MM.1S (cell line): ENCODE measurements at regions not wholly inside any gene's neighbourhood (a gene's known extent, or its start where the extent isn't known, plus 50 kb on each side); places are given as distances from the start of the nearest gene placed in this dataset.
"Not testable (repeated sequence)": the region's sequence is repeated elsewhere in the genome, so short reads cannot be mapped to it uniquely, and the experiment has no call there.

ENCODE experiments used
- DNase-seq: peaks from one replicate; pipeline ENCODE4 v3.0.0-alpha.2; 2015
- H2AFZ ChIP-seq: fragments of 300-600 bp; sonication (generic); 2 replicates; pipeline ENCODE4 v1.6.0; 2016; ENCODE audit warnings: antibody characterized with exemption, low read length
- H3F3A ChIP-seq: fragments of 300-600 bp; sonication (generic); 2 replicates; pipeline ENCODE4 v1.6.1; 2016; ENCODE audit warnings: mild to moderate bottlenecking, antibody characterized with exemption, low read length, moderate library complexity, mixed read lengths; ENCODE audit not compliant: insufficient read depth
- H3K27ac ChIP-seq: fragments of 300-600 bp; sonication (generic); 2 replicates; pipeline ENCODE4 v1.5.1; 2016; ENCODE audit warnings: mild to moderate bottlenecking, low read length
- H3K27me3 ChIP-seq: fragments of 300-600 bp; sonication (generic); replicated peaks from 2 replicates; pipeline ENCODE4 v1.6.0; 2016; ENCODE audit warnings: low read length; ENCODE audit not compliant: insufficient read depth
- H3K36me3 ChIP-seq: fragments of 300-600 bp; sonication (generic); replicated peaks from 2 replicates; pipeline ENCODE4 v1.6.1; 2016; ENCODE audit warnings: mild to moderate bottlenecking, low read length, mixed read lengths; ENCODE audit not compliant: insufficient read depth
- H3K4me1 ChIP-seq: fragments of 300-600 bp; sonication (generic); 2 replicates; pipeline ENCODE4 v1.6.1; 2016; ENCODE audit warnings: low read length, mixed read lengths
- H3K4me2 ChIP-seq: fragments of 300-600 bp; sonication (generic); 2 replicates; pipeline ENCODE4 v1.6.0; 2016; ENCODE audit warnings: low read depth, low read length
- H3K4me3 ChIP-seq: fragments of 300-600 bp; sonication (generic); 2 replicates; pipeline ENCODE4 v1.5.1; 2016; ENCODE audit warnings: low read length, mixed read lengths
- H3K79me2 ChIP-seq: fragments of 300-600 bp; sonication (generic); 2 replicates; pipeline ENCODE4 v1.6.1; 2016; ENCODE audit warnings: mixed run types, low read length, mixed read lengths
- H3K9ac ChIP-seq: fragments of 300-600 bp; sonication (generic); 2 replicates; pipeline ENCODE4 v1.6.1; 2016; ENCODE audit warnings: low read length, mixed read lengths
- H3K9me2 ChIP-seq: fragments of 300-600 bp; sonication (generic); replicated peaks from 2 replicates; pipeline ENCODE4 v1.6.1; 2016; ENCODE audit warnings: mild to moderate bottlenecking, low read length, mixed read lengths; ENCODE audit not compliant: insufficient read depth
- H3K9me3 ChIP-seq: fragments of 300-600 bp; sonication (generic); replicated peaks from 2 replicates; pipeline ENCODE4 v1.6.1; 2016; ENCODE audit warnings: mild to moderate bottlenecking, low read length, mixed read lengths; ENCODE audit not compliant: insufficient read depth
- H4K20me1 ChIP-seq: fragments of 300-600 bp; sonication (generic); 2 replicates; pipeline ENCODE4 v1.6.1; 2016; ENCODE audit warnings: mild to moderate bottlenecking, low read length, moderate library complexity, mixed read lengths; ENCODE audit not compliant: insufficient read depth
- EZH2 ChIP-seq: fragments of 300-600 bp; sonication (generic); optimal IDR thresholded peaks from 2 replicates; pipeline ENCODE3; 2017; ENCODE audit warnings: low read depth, mild to moderate bottlenecking, antibody characterized with exemption, low read length, mixed read lengths
- EZH2phosphoT487 ChIP-seq: fragments of 300-600 bp; sonication (generic); IDR thresholded peaks from 2 replicates; pipeline ENCODE4 v1.6.1; 2018; ENCODE audit warnings: antibody characterized with exemption, low read length
- TF ChIP-seq, protein P1 (sequence below): fragments of 300-600 bp; sonication (generic); IDR thresholded peaks from 2 replicates; pipeline ENCODE4 v1.5.1; 2016; ENCODE audit warnings: antibody characterized with exemption, low read length, mixed read lengths

DNA sequence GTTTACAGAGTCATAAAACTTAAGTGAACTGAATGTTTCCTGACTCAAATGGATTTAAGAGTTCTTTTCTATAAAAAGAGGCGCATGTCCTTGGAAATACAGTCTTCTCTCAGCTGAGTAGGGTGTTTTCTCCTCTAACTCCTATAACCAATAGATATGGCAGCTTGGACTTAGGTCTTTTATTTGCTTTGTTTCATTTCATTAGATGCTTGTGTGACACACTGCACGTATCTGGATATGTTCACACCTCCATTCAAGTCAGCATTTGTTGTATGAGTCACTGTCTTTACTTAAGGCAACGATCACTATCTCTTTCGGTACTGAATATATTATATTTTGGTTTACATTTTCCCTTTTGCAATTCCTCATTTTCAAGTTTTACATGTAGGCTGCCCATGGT, 136.6 kb downstream of the ARSF start:
- Histone ChIP-seq H2AFZ (no peak overlapping the region), H3K4me2 (no peak overlapping the region), H3K9me3 (no peaks in the 10 kb centered on the region), H3K4me3 (no peak overlapping the region), H3K27me3 (no peaks in the 10 kb centered on the region), H3K79me2 (no peaks in the 10 kb centered on the region), H3K9ac (no peak overlapping the region), H3K27ac (no peak overlapping the region), H3K9me2 (no peaks in the 10 kb centered on the region), H3K36me3 (no peaks in the 10 kb centered on the region), H3K4me1 (no peaks in the 10 kb centered on the region), H4K20me1 (no peaks in the 10 kb centered on the region), H3F3A (no peaks in the 10 kb centered on the region)
- no peak for TF ChIP-seq EZH2phosphoT487
- TF ChIP-seq EZH2 = no peak
- TF ChIP-seq, protein P1, sequence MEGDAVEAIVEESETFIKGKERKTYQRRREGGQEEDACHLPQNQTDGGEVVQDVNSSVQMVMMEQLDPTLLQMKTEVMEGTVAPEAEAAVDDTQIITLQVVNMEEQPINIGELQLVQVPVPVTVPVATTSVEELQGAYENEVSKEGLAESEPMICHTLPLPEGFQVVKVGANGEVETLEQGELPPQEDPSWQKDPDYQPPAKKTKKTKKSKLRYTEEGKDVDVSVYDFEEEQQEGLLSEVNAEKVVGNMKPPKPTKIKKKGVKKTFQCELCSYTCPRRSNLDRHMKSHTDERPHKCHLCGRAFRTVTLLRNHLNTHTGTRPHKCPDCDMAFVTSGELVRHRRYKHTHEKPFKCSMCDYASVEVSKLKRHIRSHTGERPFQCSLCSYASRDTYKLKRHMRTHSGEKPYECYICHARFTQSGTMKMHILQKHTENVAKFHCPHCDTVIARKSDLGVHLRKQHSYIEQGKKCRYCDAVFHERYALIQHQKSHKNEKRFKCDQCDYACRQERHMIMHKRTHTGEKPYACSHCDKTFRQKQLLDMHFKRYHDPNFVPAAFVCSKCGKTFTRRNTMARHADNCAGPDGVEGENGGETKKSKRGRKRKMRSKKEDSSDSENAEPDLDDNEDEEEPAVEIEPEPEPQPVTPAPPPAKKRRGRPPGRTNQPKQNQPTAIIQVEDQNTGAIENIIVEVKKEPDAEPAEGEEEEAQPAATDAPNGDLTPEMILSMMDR = no peak
- no peak for DNase-seq

DNA sequence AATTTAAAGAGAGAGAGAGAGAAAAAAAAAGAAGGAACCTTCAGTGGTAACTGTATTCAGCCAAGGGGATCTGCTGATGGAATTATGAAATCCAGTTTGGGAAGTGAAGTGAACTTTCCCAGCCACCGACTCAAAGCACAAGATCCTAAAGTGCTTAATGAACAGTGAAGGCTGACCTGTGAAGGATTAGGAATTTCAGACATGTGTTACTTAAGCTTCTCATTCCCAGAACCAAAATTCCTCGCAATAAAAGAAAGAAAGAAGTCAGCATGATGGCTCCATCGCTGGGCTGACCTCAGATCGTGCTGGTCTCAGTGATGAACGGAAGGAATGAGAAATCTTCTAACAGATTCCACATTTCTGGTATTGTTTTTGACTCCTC, 135.2 kb downstream of the ARSF start:
- H4K20me1 ChIP-seq = no peaks in the 10 kb centered on the region
- no peak overlapping the region for H3K9ac ChIP-seq
- TF ChIP-seq, protein P1 = no peak
- TF ChIP-seq EZH2phosphoT487 (no peak), EZH2 (no peak)
- no peak overlapping the region for H3K27ac ChIP-seq
- H2AFZ ChIP-seq = no peak overlapping the region
- no peaks in the 10 kb centered on the region for H3F3A ChIP-seq
- H3K79me2 ChIP-seq = no peaks in the 10 kb centered on the region
- H3K27me3 ChIP-seq = no peaks in the 10 kb centered on the region
- no peak overlapping the region for H3K4me3 ChIP-seq
- H3K9me3 ChIP-seq = no peaks in the 10 kb centered on the region
- H3K36me3 ChIP-seq = no peaks in the 10 kb centered on the region
- DNase-seq = no peak
- no peaks in the 10 kb centered on the region for H3K4me1 ChIP-seq
- H3K4me2 ChIP-seq = no peak overlapping the region
- no peaks in the 10 kb centered on the region for H3K9me2 ChIP-seq

DNA sequence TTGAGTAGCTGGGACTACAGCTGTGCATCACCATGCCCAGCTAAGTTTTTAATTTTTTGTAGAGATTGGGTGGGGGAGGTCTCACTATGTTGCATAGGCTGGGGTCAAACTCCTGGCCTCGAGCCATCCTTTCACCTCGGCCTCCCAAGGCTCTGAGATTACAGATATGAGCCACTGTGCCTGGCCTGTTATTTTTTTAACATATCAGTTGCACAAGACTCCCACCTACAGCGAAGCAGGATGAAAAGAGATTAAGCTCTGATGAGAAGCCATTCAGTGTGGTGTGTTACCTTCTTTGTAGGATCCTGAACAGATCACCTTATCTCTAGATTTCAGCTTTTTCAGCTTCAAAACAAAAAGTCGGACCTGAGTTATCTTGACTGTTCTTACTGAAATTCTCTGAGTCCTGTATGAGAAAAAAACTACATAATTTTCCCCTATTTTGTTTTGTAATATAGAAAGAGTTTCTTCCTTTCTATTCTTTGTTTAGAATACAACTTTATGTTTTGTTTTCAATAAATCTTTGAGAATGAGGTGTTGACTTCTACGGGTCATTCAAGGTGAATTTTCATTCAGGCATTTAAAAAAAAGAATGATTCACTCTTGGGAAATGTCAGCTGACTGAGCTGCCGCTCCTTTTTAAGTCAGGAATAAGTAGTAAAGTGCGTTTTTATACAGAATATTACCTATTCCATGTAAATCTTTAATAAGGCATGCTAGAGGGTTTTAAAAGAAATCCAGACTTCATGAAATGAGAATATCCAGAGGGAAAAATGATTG, 134.6 kb downstream of the ARSF start:
- Histone ChIP-seq H3K27me3 (no peaks in the 10 kb centered on the region), H3K36me3 (no peaks in the 10 kb centered on the region), H3K9me2 (no peaks in the 10 kb centered on the region), H3K4me3 (no peak overlapping the region), H3K27ac (no peak overlapping the region), H3K79me2 (no peaks in the 10 kb centered on the region), H2AFZ (no peak overlapping the region), H3K4me2 (no peak overlapping the region), H3K9ac (no peak overlapping the region), H3K9me3 (no peaks in the 10 kb centered on the region), H3F3A (no peaks in the 10 kb centered on the region), H4K20me1 (no peaks in the 10 kb centered on the region), H3K4me1 (no peaks in the 10 kb centered on the region)
- TF ChIP-seq, protein P1 = no peak
- TF ChIP-seq EZH2 (no peak), EZH2phosphoT487 (no peak)
- DNase-seq = no peak

DNA sequence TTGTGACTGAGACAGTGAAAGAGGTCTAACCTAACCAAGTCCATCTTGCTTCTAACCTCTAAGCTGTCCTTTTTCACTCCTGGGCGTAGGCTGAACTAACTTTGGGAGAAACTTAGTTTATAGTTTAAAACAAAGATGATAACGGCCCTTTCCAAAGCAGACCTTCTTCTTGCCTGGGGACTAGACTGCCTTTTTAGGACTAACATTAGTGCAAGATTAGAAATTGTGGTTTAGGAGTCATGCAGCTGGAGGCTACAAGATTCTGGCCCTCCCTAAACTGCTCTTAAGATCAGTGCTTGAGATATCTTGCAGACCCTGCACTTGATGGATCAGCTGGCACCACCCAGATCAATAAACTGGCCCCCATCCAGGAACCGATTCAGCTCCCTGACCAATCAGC, 130.9 kb downstream of the ARSF start:
- H3F3A ChIP-seq, H3K9ac ChIP-seq, H3K4me1 ChIP-seq, H3K4me2 ChIP-seq, H3K9me2 ChIP-seq, H2AFZ ChIP-seq, H3K27ac ChIP-seq, H3K79me2 ChIP-seq, H3K27me3 ChIP-seq, H3K4me3 ChIP-seq, H3K9me3 ChIP-seq, H4K20me1 ChIP-seq, H3K36me3 ChIP-seq, DNase-seq: not testable (repeated sequence)
